ENCODE measurements at regions not wholly inside any gene's neighbourhood (a gene's known extent, or its start where the extent isn't known, plus 50 kb on each side); places are given as distances from the start of the nearest gene placed in this dataset.

- FAIRE-seq (no peak), DNase-seq (ENCODE audit: low read depth) (no peak)
- Histone ChIP-seq H3K4me1 (ENCODE audit: insufficient read depth, low read length) (no peaks in the 10 kb centered on the region), H2AFZ (ENCODE audit: low read depth, low read length) (no peak overlapping the region), H3K9me3 (ENCODE audit: insufficient read depth, low read depth, low read length) (no peaks in the 10 kb centered on the region), H3K27ac (ENCODE audit: low read depth, low read length) (no peak overlapping the region), H4K20me1 (ENCODE audit: insufficient read depth, low read length) (no peaks in the 10 kb centered on the region), H3K36me3 (ENCODE audit: insufficient read depth, low read length) (no peaks in the 10 kb centered on the region), H3K27me3 (ENCODE audit: insufficient read depth, low read length) (no peaks in the 10 kb centered on the region), H3K9ac (ENCODE audit: low read length) (no peak overlapping the region), H3K79me2 (ENCODE audit: insufficient read depth, low read length) (no peaks in the 10 kb centered on the region), H3K4me2 (ENCODE audit: low read length) (no peak overlapping the region), H3K4me3 (ENCODE audit: insufficient read depth, low read depth, low read length) (no peak overlapping the region)
- Mint-ChIP-seq H3K9me3 (ENCODE audit: unreplicated experiment) (peaks cover 7% of the 10 kb centered on the region), H3K4me3 (ENCODE audit: unreplicated experiment) (no peak overlapping the region), H3K27ac (ENCODE audit: unreplicated experiment) (no peak overlapping the region), H3K4me1 (ENCODE audit: low read depth, unreplicated experiment) (no peaks in the 10 kb centered on the region), H3K27me3 (ENCODE audit: low read depth, unreplicated experiment) (peaks cover 33% of the 10 kb centered on the region), H3K36me3 (ENCODE audit: low read depth, unreplicated experiment) (no peaks in the 10 kb centered on the region)
- TF ChIP-seq CTCF (IDR thresholded peaks at IDR 0.05; ENCODE audit: insufficient read depth, low read depth, low read length) (no peak), EZH2 (IDR thresholded peaks at IDR 0.05; ENCODE audit: insufficient read depth, low read length) (no peak)
Measured at GRCh38 chr14:97350415-97350814, 553.2 kb downstream of the VRK1 start.

GRCh38 chr14:97350894-97351731 is 553.9 kb downstream of the VRK1 start:
- Histone ChIP-seq H3K4me1 (ENCODE audit: insufficient read depth, low read length) (no peaks in the 10 kb centered on the region), H3K9ac (ENCODE audit: low read length) (no peak overlapping the region), H3K9me3 (ENCODE audit: insufficient read depth, low read depth, low read length) (no peaks in the 10 kb centered on the region), H3K27ac (ENCODE audit: low read depth, low read length) (no peak overlapping the region), H3K27me3 (ENCODE audit: insufficient read depth, low read length) (no peaks in the 10 kb centered on the region), H4K20me1 (ENCODE audit: insufficient read depth, low read length) (no peaks in the 10 kb centered on the region), H3K4me3 (ENCODE audit: insufficient read depth, low read depth, low read length) (no peak overlapping the region), H2AFZ (ENCODE audit: low read depth, low read length) (no peak overlapping the region), H3K4me2 (ENCODE audit: low read length) (no peak overlapping the region), H3K79me2 (ENCODE audit: insufficient read depth, low read length) (no peaks in the 10 kb centered on the region), H3K36me3 (ENCODE audit: insufficient read depth, low read length) (no peaks in the 10 kb centered on the region)
- H3K9me3 Mint-ChIP-seq (ENCODE audit: unreplicated experiment) = peaks cover 7% of the 10 kb centered on the region
- TF ChIP-seq EZH2 (IDR thresholded peaks at IDR 0.05; ENCODE audit: insufficient read depth, low read length) (no peak), CTCF (IDR thresholded peaks at IDR 0.05; ENCODE audit: insufficient read depth, low read depth, low read length) (no peak)
- H3K4me1 Mint-ChIP-seq (ENCODE audit: low read depth, unreplicated experiment) = no peaks in the 10 kb centered on the region
- H3K4me3 Mint-ChIP-seq (ENCODE audit: unreplicated experiment) = no peak overlapping the region
- FAIRE-seq (no peak), DNase-seq (ENCODE audit: low read depth) (no peak)
- H3K27ac Mint-ChIP-seq (ENCODE audit: unreplicated experiment) = no peak overlapping the region
- no peaks in the 10 kb centered on the region for H3K36me3 Mint-ChIP-seq (ENCODE audit: low read depth, unreplicated experiment)
- H3K27me3 Mint-ChIP-seq (ENCODE audit: low read depth, unreplicated experiment) = peaks cover 35% of the 10 kb centered on the region

- H3K9me3 Mint-ChIP-seq (ENCODE audit: unreplicated experiment) = no peaks in the 10 kb centered on the region
- no peak overlapping the region for H3K27ac Mint-ChIP-seq (ENCODE audit: unreplicated experiment)
- no peak for FAIRE-seq
Measured at GRCh38 chr14:97353102-97353501, 555.9 kb downstream of the VRK1 start.

More at GRCh38 chr14:97353102-97353501, 555.9 kb downstream of the VRK1 start:
- Histone ChIP-seq H3K27me3 (ENCODE audit: insufficient read depth, low read length) (no peaks in the 10 kb centered on the region), H3K4me1 (ENCODE audit: insufficient read depth, low read length) (no peaks in the 10 kb centered on the region), H3K36me3 (ENCODE audit: insufficient read depth, low read length) (no peaks in the 10 kb centered on the region), H4K20me1 (ENCODE audit: insufficient read depth, low read length) (no peaks in the 10 kb centered on the region), H3K9me3 (ENCODE audit: insufficient read depth, low read depth, low read length) (no peaks in the 10 kb centered on the region), H3K9ac (ENCODE audit: low read length) (no peak overlapping the region), H3K27ac (ENCODE audit: low read depth, low read length) (no peak overlapping the region), H3K4me2 (ENCODE audit: low read length) (no peak overlapping the region), H3K4me3 (ENCODE audit: insufficient read depth, low read depth, low read length) (no peak overlapping the region), H2AFZ (ENCODE audit: low read depth, low read length) (no peak overlapping the region), H3K79me2 (ENCODE audit: insufficient read depth, low read length) (no peaks in the 10 kb centered on the region)
- no peak overlapping the region for H3K4me3 Mint-ChIP-seq (ENCODE audit: unreplicated experiment)
- no peaks in the 10 kb centered on the region for H3K36me3 Mint-ChIP-seq (ENCODE audit: low read depth, unreplicated experiment)
- no peak for TF ChIP-seq CTCF (IDR thresholded peaks at IDR 0.05; ENCODE audit: insufficient read depth, low read depth, low read length)
- TF ChIP-seq EZH2 (IDR thresholded peaks at IDR 0.05; ENCODE audit: insufficient read depth, low read length) = no peak
- DNase-seq (ENCODE audit: low read depth) = no peak
- no peaks in the 10 kb centered on the region for H3K4me1 Mint-ChIP-seq (ENCODE audit: low read depth, unreplicated experiment)
- H3K27me3 Mint-ChIP-seq (ENCODE audit: low read depth, unreplicated experiment) = peaks cover 39% of the 10 kb centered on the region

All from astrocyte (in vitro differentiated cells and primary cell).